ELR (cell line): ENCODE measurements at regions not wholly inside any gene's neighbourhood (a gene's known extent, or its start where the extent isn't known, plus 50 kb on each side); places are given as distances from the start of the nearest gene placed in this dataset.
"Not testable (repeated sequence)": the region's sequence is repeated elsewhere in the genome, so short reads cannot be mapped to it uniquely, and the experiment has no call there.

ENCODE experiments used
- DNase-seq: peaks from one replicate; pipeline ENCODE4 v3.0.0-alpha.2; 2015; ENCODE audit warnings: low read depth

DNA sequence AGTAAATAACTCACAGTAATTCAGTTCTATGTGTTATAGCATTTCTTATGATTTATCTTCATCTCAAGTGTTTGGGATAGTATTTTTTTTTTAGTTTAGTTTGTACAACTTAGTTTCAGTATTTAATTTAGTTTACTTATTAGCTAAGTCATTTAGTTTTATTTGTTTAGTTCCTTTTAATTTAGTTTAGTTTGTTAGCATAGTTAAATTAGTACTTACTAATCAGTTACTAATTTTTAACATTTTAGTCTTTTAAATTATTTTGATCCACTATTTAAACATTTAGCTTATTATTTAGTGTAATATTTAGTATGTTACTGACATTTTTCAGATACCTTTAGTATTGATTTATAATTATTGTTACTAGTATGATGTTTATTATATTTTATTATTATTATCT lies 85.2 kb upstream of the SIPA1L2 start:
- no peak for DNase-seq

DNA sequence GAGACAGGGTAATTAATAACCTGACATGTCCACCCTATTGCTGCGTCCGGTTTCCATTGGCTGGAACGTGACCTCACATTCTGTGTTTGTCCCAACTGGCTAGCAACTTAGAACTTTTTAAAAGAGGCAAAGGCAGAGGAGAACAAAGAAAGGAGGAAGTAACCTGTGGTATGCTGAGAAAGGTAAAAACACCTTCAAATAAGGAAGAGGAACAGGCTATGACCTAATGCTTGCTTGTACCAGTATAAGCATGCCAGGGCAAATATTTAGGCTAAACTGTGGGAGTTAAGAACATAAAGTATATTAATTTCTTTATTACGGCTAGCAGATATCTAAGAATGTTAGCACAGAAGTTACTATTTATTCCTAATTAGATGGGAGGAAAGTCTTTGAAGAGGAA lies 87.3 kb upstream of the MAP10 start:
- DNase-seq = not testable (repeated sequence)

DNA sequence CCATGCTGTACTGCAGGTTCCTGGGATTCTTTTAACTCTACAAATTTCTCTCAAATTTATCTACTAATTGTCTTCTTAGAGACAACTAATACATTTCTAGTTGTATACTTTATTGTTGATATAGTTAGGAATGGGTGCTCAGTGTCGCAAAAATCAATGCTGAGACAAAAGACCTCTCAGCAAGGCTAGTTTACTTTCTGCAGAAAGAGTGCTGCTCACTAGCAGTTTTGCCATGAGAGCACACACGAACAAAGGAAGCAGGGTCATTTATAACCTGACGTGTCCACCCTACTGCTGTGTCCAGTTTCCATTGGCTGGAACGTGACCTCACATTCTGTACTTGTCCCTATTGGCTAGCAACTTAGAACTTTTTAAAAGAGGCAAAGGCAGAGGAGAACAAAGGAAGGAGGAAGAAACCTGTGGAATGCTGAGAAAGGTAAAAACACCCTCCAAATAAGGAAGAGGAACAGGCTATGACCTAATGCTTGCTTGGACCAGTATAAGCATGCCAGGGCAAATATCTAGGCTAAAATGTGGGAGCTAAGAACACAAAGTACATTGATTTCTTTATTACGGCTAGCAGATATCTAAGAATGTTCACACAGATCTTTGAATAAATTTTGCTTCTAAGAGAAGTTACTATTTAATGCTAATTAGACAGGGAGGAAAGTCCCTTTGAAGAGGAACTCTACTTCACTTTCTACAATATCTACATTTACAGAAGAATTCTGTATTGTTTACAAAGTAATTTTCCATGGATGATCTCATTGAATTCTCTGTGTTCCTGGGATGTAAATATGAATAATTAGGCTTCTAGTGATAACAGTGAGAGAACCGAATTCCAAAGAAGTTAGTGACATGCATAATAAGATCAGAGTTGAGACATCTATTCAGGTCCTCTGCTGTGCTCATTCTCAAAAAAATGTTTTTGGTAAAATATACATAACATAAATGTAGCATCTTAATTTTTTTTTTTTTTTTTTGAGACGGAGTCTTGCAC lies 86.0 kb upstream of the MAP10 start:
- DNase-seq = no peak

DNA sequence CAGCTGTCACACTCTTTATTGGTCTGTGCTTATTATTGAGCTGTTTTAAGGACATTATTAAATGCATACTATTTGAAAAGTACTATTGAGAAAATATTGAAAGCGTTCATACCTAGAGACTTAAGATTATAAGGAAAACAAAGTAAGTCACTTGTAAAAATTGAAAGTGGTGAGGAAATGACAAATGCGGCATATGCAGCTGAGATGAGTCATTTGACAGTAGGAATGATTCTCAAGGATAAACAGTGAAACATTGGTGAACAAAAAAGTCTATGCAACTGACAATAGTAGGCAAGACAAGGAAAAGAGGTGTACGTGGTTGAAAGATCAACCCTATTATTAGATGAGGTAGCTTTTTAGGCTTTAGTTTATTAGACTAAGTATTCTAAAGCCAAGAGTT lies 82.6 kb upstream of the MAP10 start:
- DNase-seq = peak; percentile 28

DNA sequence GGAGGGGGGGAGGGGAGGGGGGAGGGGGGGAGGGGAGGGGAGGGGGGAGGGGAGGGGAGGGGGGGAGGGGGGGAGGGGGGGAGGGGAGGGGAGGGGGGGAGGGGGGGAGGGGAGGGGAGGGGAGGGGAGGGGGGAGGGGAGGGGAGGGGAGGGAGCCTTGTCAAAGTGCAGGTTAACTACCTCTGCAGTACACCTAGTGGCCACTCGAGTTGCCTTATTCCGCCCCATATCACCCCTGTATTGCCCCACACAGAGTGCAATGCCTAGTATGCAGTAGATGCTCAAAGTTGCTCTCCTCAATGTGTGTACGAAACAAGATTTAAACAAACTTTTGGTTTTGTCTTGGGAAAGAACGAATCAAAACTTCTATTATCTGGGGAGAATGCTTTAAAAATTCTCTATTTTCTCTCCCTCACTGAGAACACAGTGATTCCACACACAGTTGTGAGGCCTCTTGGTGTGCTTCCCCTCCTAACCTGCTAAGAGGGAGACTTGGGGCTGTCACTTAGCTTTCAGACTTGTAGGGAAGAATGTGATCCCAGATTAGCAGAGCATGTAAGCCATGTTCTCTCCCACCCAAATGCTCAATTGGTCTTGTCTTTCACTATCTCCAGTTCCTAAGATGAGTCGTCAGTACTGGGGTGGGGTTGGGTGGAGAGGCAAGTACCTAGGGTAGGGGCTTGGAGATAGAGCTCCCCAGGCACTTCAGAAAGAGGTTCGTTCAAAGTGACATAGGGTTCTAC lies 79.7 kb upstream of the MAP10 start:
- DNase-seq = peak; percentile 33

DNA sequence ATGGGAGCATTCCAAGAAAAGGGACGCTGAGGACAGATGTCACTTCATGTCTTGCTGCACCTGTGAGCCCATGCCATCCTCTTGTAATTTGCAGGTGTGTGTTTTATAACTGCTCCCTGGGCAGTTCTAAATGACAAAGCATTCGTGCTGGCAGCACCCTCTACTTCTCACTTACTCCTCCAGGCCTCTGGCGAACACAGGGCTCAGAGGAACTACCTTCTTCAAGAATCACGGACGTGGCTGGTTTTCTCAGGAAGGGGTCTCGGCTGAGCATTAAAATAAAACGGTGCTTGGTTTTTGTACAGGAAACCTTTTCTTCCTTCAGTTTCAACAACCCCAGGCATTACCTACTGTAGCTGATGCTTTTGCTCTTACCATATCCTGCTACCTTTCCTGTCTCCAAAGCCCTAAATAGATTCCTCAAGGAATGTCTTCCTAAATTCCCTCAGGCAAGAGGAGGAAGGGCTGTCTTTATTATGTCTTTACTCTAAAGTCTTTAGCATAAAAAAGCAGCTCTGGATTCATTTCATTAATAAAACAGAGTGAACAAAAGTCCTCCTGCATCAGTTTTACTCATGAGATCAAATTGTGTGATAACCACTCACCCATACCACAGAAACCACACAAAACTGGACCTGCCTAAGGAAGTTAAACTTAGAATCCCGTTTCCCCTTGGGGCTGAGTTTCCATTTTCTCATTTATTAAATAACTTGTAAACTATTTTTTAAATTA lies 79.0 kb upstream of the MAP10 start:
- peak; percentile 75 for DNase-seq

DNA sequence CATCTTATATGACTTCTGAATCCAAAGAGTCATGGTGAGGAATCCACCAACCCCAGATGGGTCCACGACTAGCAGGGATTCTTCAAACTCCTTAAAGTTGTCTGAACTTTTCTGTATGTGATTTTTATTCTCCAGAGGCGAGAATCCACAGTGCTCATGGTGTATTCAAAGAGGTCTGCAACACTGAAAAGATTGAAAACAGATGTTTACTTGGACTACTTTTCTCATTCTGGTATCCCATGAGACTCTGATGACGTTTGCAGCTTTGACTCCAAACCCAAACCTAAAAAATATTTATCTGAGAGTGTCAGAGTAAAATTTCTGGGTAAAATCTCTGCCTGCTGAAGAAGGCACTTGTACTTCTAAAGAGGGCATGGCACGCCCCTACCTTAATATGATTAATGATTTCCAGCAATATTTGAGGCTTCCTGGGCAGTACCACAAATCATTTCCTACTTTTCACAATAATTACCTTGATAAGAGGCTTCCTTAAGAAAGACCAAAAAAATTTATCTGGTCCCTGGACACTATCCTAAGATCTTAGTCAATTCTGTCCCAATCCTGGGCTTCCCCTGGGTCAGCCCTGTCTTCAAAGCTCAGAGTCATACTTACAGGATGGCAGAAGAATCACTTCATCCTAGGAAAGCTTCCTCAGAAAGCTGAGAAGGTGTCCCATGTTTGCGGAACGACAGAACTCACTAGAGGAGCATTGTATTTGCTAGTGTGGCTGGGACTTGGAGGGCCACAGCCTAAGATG lies 76.5 kb upstream of the MAP10 start:
- DNase-seq = no peak

DNA sequence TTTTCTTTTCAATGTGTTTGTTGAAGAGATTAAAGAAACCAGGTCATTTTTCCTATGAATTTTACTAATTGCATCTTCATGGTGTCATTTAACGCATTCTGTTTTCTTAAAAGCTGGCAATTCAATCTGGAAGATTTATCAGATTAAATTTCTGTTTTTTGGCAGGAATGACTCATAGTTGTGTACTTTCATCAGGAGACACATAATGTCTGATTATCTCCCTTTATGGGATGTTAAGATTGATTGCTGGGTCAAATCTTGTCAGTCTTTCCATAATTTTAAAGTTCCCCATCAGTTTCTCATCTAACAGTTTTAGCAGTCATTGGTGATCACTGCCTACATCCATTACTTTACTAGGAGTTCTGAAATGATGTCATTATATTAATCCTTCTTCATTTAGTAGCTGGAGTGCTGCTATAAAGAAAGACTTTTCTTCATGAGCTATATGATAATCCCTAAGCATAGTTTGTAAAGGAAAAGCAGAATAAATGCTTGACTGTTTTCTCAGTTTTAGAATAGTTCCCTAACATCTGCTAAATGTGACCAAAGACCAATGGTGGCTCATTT lies 72.8 kb upstream of the MAP10 start:
- no peak for DNase-seq

DNA sequence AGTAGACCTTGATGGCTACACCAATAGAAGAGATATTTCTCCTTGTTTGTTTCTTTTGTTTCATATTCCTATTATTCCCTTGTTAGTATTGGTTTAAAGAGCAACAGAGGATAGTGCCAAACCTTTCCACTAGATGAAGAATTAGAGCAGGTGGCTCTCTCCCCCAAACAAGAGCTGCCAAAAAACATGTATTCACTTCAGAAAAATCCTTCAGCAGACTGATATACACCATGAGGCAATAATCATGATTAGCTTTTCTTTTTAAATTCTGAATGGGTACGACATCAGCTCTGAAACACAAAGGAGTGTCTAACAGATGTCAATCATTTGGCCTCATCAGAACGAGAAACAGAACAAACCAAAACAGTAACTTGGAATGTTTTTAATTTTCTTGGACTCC lies 67.3 kb upstream of the MAP10 start:
- no peak for DNase-seq

DNA sequence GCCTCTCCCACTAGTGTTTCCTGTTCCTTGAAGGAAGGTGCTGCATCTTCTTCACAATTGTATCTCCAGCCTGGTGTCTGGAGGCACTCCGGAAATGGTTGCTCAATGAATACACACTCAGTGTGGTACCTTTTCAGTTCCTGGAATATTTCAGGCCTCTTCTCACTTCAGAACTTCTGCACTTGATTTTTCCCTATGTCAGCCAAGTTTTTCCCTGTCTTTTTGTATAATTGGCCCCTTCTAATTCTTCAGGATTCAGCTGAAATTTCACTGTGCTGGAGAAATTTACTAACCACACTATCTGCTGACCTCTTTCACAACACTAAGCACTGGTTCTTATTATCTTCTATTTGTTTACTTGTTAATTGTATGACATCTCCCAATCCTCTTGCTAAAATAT lies 61.2 kb upstream of the MAP10 start:
- DNase-seq = no peak

DNA sequence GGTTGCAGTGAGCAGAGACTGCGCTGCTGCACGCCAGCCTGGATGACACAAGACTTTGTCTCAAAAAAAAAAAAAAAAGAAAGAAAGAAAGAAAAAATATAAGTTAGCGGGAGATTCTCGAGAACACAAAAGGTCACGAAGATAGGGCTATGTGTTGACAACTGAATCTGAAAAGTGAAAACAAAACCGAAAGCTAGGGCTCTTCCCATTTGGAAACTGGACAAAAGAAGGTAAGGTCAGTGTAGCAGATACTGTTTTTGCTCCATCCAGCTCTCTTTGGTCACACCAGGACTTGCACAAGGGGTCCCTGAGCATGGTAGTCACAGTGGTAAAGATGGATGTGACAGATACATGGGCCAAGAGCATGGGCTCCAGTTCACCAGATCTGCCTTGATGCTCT lies 60.4 kb upstream of the MAP10 start:
- no peak for DNase-seq

DNA sequence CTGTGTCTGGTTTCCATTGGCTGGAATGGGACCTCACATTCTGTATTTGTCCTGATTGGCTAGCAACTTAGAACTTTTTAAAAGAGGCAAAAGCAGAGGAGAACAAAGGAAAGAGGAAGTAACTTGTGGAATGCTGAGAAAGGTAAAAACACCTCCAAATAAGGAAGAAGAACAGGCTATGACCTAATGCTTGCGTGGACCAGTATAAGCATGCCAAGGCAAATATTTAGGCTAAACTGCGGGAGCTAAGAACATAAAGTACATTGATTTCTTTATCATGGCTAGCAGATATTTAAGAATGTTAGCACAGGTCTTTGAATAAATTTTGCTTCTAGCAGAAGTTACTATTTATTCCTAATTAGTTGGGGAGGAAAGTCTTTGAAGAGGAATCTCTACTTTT lies 59.5 kb upstream of the MAP10 start:
- DNase-seq = not testable (repeated sequence)

DNA sequence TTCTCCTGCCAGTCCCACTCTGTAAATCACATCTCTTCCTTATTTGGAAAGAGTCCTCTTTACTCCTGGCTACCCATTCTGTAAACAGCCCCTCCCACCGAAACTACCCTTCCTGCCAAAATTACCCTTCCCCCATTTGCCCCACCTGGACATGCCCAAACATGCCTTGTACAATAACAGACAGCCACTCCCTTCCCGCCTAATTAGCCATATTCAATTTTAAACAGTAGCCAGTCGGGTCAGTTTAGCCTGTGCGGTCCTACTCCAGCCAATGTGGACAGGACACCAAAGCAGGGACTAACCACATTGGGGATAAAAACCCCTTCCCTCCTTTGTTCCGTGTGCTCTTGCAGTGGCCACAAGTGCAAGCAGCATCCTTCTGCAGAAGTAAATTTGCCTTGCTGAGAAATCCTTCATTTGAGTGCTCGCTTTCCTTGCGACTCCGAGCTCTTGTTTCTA lies 56.3 kb upstream of the MAP10 start:
- no peak for DNase-seq

DNA sequence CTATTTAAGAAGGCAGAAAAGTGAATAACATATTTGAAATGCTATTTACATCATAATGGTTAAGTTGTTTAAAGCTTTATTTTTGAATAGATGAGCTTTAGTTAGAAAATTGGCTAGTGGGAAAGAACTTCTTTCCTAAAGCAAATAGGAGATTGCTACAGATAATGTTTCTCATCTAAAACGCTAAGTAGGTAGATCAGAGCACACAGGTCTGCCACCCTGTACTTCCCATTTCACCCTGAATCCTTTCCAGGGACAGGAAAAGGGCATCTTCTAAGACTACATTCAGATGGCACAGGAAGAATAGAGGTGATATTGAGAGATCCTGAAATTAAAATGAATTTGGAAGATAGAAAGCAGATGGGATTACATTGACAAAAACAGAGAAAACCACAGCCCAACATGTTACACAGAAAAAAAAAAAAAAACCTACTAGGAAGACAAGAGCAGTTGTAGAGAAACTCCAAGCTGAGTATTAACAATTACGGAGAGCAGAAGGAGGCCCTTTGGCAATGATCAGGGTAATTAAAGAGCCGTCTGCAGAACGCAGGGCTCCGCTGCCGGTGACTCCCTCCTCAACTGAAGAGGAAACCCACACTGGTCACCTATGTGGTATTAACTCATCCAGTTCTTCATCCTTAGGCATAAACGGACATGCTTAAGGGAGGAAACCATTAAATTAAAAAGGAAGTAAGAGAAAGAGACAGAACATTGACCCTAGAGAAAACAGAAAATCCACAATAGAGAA lies 53.6 kb upstream of the MAP10 start:
- no peak for DNase-seq

DNA sequence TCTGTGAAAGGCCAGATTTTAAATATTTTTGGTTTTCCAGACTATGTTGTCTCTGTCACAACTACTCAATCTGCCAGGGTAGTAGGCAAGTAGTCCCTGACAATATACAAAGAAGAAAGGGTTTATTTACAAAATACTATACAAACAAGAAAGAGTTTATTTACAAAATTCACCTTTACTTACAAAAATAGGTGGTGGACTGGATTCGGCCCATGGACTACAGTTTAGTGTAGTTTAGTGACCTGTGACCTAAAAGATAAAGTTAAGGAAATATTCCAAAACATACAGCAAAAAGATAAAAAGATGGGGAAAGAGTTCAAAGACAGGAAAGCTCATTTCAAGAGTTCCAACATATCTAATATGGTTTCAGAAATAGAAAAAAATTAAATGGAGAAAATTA lies 52.9 kb upstream of the MAP10 start:
- no peak for DNase-seq

DNA sequence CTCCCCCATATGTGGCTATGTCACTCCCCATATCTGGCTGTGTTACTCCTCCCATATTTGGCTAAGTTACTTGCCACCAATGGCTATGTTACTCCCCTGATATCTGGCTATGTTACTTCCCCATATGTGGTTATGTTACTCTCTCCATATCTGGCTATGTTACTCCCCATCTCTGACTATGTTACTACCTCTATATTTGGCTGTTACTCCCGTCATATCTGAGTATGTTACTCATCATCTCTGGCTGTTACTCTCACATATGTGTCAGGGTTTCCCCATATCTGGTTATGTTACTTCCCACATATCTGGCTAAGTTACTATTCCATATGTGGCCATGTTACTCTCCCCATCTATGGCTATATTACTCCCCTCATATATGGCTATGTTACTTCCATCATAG lies 50.3 kb upstream of the MAP10 start:
- DNase-seq = no peak
